KMS-11 (cell line): ENCODE measurements at regions not wholly inside any gene's neighbourhood (a gene's known extent, or its start where the extent isn't known, plus 50 kb on each side); places are given as distances from the start of the nearest gene placed in this dataset.

Experiments
- H2AFZ ChIP-seq: fragments of 200-600 bp; sonication (generic); 2 replicates; pipeline ENCODE4 v1.6.1; 2016; ENCODE audit warnings: antibody characterized with exemption, mixed run types, low read depth
- H3K27ac ChIP-seq: fragments of 200-600 bp; sonication (generic); 2 replicates; pipeline ENCODE4 v1.6.1; 2016; ENCODE audit warnings: mild to moderate bottlenecking, mixed run types
- H3K27me3 ChIP-seq: fragments of 200-600 bp; sonication (generic); 2 replicates; pipeline ENCODE4 v1.6.1; 2017; ENCODE audit warnings: mild to moderate bottlenecking, low read depth, mixed run types, moderate library complexity; ENCODE audit not compliant: insufficient read depth
- H3K36me3 ChIP-seq: fragments of 200-600 bp; sonication (generic); 2 replicates; pipeline ENCODE4 v1.6.1; 2017; ENCODE audit warnings: mild to moderate bottlenecking, mixed run types; ENCODE audit not compliant: insufficient read depth
- H3K4me1 ChIP-seq: fragments of 200-600 bp; sonication (generic); 2 replicates; pipeline ENCODE4 v1.6.1; 2016; ENCODE audit warnings: mild to moderate bottlenecking, low read depth, mixed run types; ENCODE audit not compliant: poor library complexity, severe bottlenecking
- H3K4me2 ChIP-seq: fragments of 200-600 bp; sonication (generic); 2 replicates; pipeline ENCODE4 v1.7.0; 2016; ENCODE audit warnings: mild to moderate bottlenecking, mixed run types
- H3K4me3 ChIP-seq: fragments of 200-600 bp; sonication (generic); IDR thresholded peaks from 2 replicates; pipeline ENCODE4 v1.6.1; 2017; ENCODE audit warnings: low read depth, low read length, mixed read lengths; ENCODE audit not compliant: insufficient read depth
- H3K79me2 ChIP-seq: fragments of 200-600 bp; sonication (generic); 2 replicates; pipeline ENCODE4 v1.6.1; 2016; ENCODE audit warnings: low read depth, mixed run types; ENCODE audit not compliant: insufficient read depth
- H3K9ac ChIP-seq: fragments of 200-600 bp; sonication (generic); 2 replicates; pipeline ENCODE4 v1.6.1; 2016; ENCODE audit warnings: mild to moderate bottlenecking, mixed run types
- H4K20me1 ChIP-seq: fragments of 200-600 bp; sonication (generic); 2 replicates; pipeline ENCODE4 v1.6.1; 2016; ENCODE audit warnings: mild to moderate bottlenecking, mixed run types; ENCODE audit not compliant: insufficient read depth
- TF ChIP-seq, protein P1 (sequence below): fragments of 200-600 bp; sonication (generic); conservative IDR thresholded peaks from 2 replicates; pipeline ENCODE4 v1.6.1; 2017; ENCODE audit warnings: low read depth, mild to moderate bottlenecking, antibody characterized with exemption, low read length, moderate library complexity, mixed read lengths

DNA sequence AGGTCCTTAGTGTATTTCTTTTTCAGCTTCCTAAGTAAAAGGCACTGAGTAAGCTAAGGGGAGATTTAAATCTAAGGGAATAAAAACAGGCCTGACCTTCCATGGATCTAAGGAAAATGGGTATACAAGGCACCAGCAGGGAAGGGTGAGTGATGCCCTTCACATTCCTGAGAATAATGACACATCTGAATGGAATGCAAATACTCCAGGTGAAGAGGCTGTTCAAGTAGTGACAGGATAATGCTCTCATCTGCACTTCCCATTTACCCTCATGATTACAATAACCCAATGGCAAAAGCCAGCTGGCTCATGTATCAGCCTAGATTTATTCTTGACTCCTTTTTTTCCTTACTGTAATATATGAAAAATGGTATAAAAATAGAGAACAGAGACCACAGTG is 216.2 kb upstream of the ACTBL2 start:
- H3K4me2 ChIP-seq, result no peak overlapping the region
- no peak overlapping the region for H3K9ac ChIP-seq
- H3K27me3 ChIP-seq, result no peaks in the 10 kb centered on the region
- H3K36me3 ChIP-seq, result no peaks in the 10 kb centered on the region
- no peak overlapping the region for H3K4me3 ChIP-seq
- no peak overlapping the region for H2AFZ ChIP-seq
- no peaks in the 10 kb centered on the region for H3K4me1 ChIP-seq
- TF ChIP-seq, protein P1, sequence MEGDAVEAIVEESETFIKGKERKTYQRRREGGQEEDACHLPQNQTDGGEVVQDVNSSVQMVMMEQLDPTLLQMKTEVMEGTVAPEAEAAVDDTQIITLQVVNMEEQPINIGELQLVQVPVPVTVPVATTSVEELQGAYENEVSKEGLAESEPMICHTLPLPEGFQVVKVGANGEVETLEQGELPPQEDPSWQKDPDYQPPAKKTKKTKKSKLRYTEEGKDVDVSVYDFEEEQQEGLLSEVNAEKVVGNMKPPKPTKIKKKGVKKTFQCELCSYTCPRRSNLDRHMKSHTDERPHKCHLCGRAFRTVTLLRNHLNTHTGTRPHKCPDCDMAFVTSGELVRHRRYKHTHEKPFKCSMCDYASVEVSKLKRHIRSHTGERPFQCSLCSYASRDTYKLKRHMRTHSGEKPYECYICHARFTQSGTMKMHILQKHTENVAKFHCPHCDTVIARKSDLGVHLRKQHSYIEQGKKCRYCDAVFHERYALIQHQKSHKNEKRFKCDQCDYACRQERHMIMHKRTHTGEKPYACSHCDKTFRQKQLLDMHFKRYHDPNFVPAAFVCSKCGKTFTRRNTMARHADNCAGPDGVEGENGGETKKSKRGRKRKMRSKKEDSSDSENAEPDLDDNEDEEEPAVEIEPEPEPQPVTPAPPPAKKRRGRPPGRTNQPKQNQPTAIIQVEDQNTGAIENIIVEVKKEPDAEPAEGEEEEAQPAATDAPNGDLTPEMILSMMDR, result no peak
- no peaks in the 10 kb centered on the region for H4K20me1 ChIP-seq
- H3K79me2 ChIP-seq, result no peaks in the 10 kb centered on the region
- H3K27ac ChIP-seq, result no peak overlapping the region

DNA sequence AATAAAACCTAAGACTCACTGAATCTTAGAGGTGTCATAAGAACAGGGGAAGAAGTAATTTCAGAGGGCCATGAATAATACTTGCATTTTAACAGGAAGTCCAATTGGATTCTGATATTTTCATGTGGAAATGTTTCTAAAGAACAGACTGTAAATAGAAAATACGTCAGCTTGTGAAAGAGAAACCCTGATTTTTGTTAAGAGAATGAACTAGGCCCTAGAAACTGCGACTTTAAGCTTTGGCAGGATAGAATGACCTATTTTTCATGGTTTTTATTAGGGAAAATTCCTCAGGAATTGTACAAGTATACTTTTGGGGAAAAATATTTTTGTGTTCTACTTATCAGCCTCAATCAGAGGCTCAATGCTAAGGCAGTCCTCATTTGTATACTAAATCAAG is 215.5 kb upstream of the ACTBL2 start:
- no peak overlapping the region for H3K4me2 ChIP-seq
- H3K4me1 ChIP-seq, result no peaks in the 10 kb centered on the region
- H3K79me2 ChIP-seq, result no peaks in the 10 kb centered on the region
- H3K27me3 ChIP-seq, result no peaks in the 10 kb centered on the region
- no peaks in the 10 kb centered on the region for H3K36me3 ChIP-seq
- TF ChIP-seq, protein P1, result no peak
- no peak overlapping the region for H3K4me3 ChIP-seq
- H2AFZ ChIP-seq, result no peak overlapping the region
- H3K27ac ChIP-seq, result no peak overlapping the region
- H3K9ac ChIP-seq, result no peak overlapping the region
- H4K20me1 ChIP-seq, result no peaks in the 10 kb centered on the region

DNA sequence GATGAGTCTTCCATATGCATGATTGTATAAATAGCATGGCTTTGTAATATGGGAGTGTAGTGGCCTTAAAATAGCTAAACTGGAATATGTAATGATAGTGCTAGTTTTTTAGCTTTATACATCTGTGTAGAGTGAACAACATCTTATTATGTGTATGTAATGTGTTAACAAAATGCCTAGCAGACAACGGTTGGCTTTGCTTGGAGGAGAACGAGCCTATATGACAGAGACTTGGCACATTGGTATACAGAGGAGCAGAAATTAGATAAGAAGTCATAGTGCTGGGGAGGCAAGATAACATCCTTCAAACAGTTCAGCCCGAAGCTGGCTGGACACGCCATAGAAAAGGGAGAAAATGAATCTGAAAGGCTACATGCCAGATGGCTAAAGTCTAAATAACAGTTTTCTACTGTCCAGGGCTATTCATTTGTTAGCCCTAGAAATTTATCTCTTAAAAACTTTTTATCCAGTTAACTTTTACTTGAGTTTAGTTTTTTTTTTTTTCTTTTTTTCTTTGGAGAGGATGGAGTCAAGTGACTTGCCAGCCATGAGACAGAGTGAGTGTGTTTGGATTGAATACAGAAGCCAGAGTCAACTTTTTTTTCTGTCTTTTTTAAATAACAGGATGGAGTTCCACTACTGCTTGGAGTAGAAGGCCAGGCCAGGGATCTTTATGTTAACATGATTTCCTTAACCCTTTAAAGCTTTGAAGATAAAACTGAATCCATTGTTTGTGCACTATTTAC is 214.4 kb upstream of the ACTBL2 start:
- Histone ChIP-seq H3K9ac (no peak overlapping the region), H3K27ac (no peak overlapping the region), H3K79me2 (no peaks in the 10 kb centered on the region), H3K27me3 (no peaks in the 10 kb centered on the region), H3K36me3 (no peaks in the 10 kb centered on the region), H3K4me1 (no peaks in the 10 kb centered on the region), H2AFZ (no peak overlapping the region), H3K4me3 (no peak overlapping the region), H4K20me1 (no peaks in the 10 kb centered on the region), H3K4me2 (no peak overlapping the region)
- TF ChIP-seq, protein P1, result no peak

DNA sequence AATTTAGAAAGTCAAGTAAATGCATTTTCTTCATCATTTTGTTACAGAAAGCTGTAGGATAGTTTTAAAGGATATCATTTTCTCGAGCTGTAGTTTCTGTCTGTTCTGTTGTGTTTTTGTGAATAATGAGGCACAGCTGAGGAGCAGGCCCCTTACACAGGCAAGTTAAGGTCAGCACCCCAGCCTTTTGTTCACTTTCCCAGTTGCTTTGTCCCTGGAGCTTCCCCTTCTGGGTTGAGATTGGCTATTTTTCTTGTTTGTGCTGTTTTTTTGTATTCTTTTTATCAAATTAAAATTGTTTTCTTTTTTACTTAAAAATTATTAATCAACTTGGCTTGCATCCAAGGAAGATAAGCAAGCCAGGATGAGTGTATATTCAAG is 213.8 kb upstream of the ACTBL2 start:
- no peak overlapping the region for H3K9ac ChIP-seq
- no peaks in the 10 kb centered on the region for H4K20me1 ChIP-seq
- no peak overlapping the region for H3K27ac ChIP-seq
- no peaks in the 10 kb centered on the region for H3K4me1 ChIP-seq
- no peaks in the 10 kb centered on the region for H3K27me3 ChIP-seq
- H3K36me3 ChIP-seq, result no peaks in the 10 kb centered on the region
- no peak overlapping the region for H3K4me2 ChIP-seq
- H3K79me2 ChIP-seq, result no peaks in the 10 kb centered on the region
- TF ChIP-seq, protein P1, result no peak
- H3K4me3 ChIP-seq, result no peak overlapping the region
- H2AFZ ChIP-seq, result no peak overlapping the region
